Fibroblast of lung (primary cell): ENCODE measurements at regions not wholly inside any gene's neighbourhood (a gene's known extent, or its start where the extent isn't known, plus 50 kb on each side); places are given as distances from the start of the nearest gene placed in this dataset.
A peak's percentile ranks its signal among the peaks of the same experiment; 100 is the strongest.

Experiments
- DNase-seq, 2 donors: peaks; one replicate each; pipeline versions ENCODE4 v3.0.0 to v3.0.0-alpha.2; 2010; ENCODE audit warnings: low read depth in 2 of 2
- H2AFZ ChIP-seq: 2 replicates; pipeline ENCODE4 v1.5.1; 2012; ENCODE audit warnings: low read length, control low read depth, inconsistent platforms
- H3K27ac ChIP-seq: 2 replicates; pipeline ENCODE4 v1.5.1; 2011; ENCODE audit warnings: low read length, control low read depth; ENCODE audit not compliant: insufficient read depth
- H3K27me3 ChIP-seq: 2 replicates; pipeline ENCODE4 v1.5.1; 2011; ENCODE audit warnings: mild to moderate bottlenecking, low read length; ENCODE audit not compliant: control insufficient read depth, insufficient read depth
- H3K36me3 ChIP-seq: 2 replicates; pipeline ENCODE4 v1.5.1; 2011; ENCODE audit warnings: low read length; ENCODE audit not compliant: control insufficient read depth, insufficient read depth
- H3K4me1 ChIP-seq: 2 replicates; pipeline ENCODE4 v1.5.1; 2011; ENCODE audit warnings: low read length; ENCODE audit not compliant: control insufficient read depth, insufficient read depth; ENCODE audit errors: extremely low read depth
- H3K4me2 ChIP-seq: 2 replicates; pipeline ENCODE4 v1.5.1; 2011; ENCODE audit warnings: low read length, control low read depth; ENCODE audit not compliant: insufficient read depth; ENCODE audit errors: extremely low read depth
- H3K4me3 ChIP-seq, 4 experiments: fragments of 200-600 bp in 1 of 4; sonication (generic) in 1 of 4; replicated peaks in 1 of 4; 2 replicates each; pipeline ENCODE4 v1.5.1; 2011 to 2016; ENCODE audit warnings: low read length in 4 of 4, low read depth in 3 of 4, mild to moderate bottlenecking in 3 of 4, control low read depth in 2 of 4, inconsistent platforms in 1 of 4, mixed read lengths in 1 of 4; ENCODE audit not compliant: insufficient read depth in 1 of 4; ENCODE audit errors: control extremely low read depth in 1 of 4
- H3K79me2 ChIP-seq: 2 replicates; pipeline ENCODE4 v1.5.1; 2012; ENCODE audit warnings: mild to moderate bottlenecking, low read length, inconsistent platforms; ENCODE audit not compliant: control insufficient read depth, insufficient read depth
- H3K9ac ChIP-seq: 2 replicates; pipeline ENCODE4 v1.5.1; 2011; ENCODE audit warnings: mild to moderate bottlenecking, low read length, control low read depth; ENCODE audit not compliant: insufficient read depth
- H3K9me3 ChIP-seq: 2 replicates; pipeline ENCODE4 v1.5.1; 2012; ENCODE audit warnings: low read depth, low read length; ENCODE audit not compliant: control insufficient read depth, insufficient read depth
- H4K20me1 ChIP-seq: 2 replicates; pipeline ENCODE4 v1.5.1; 2011; ENCODE audit warnings: low read length; ENCODE audit not compliant: control insufficient read depth, insufficient read depth; ENCODE audit errors: extremely low read depth
- CTCF ChIP-seq, 2 donors: IDR thresholded peaks in 1 of 2; conservative IDR thresholded peaks in 1 of 2; 1 replicate in 1 of 2; 2 replicates in 1 of 2; pipeline ENCODE4 v1.5.1; 2011 to 2012; ENCODE audit warnings: low read length in 2 of 2, control low read depth in 1 of 2, inconsistent platforms in 1 of 2, low read depth in 1 of 2, mild to moderate bottlenecking in 1 of 2
- EZH2 ChIP-seq: IDR thresholded peaks from 2 replicates; pipeline ENCODE4 v1.5.1; 2012; ENCODE audit warnings: low read length, control low read depth, mild to moderate bottlenecking; ENCODE audit errors: missing control alignments

GRCh38 chr6:71387179-71387578 lies 98.6 kb downstream of the OGFRL1 start:
- Histone ChIP-seq H3K27ac (no peak overlapping the region), H3K9me3 (no peaks in the 10 kb centered on the region), H3K9ac (no peak overlapping the region), H3K4me2 (no peak overlapping the region), H3K4me3 (no peak overlapping the region), H4K20me1 (no peaks in the 10 kb centered on the region), H3K4me1 (peaks cover 2% of the 10 kb centered on the region), H3K27me3 (no peaks in the 10 kb centered on the region), H2AFZ (no peak overlapping the region), H3K79me2 (no peaks in the 10 kb centered on the region), H3K36me3 (no peaks in the 10 kb centered on the region)
- TF ChIP-seq EZH2 (no peak), CTCF (conservative IDR thresholded peaks at IDR 0.05 in 1 of 2, IDR thresholded peaks at IDR 0.05 in 1 of 2; ENCODE audit: low read depth in 1 of 2, low read length in 2 of 2) (no peak)
- peak; percentile 58 to 74 for DNase-seq

GRCh38 chr6:71388068-71388744 lies 99.6 kb downstream of the OGFRL1 start:
- no peak for DNase-seq
- Histone ChIP-seq H4K20me1 (no peaks in the 10 kb centered on the region), H3K36me3 (no peaks in the 10 kb centered on the region), H3K4me2 (no peak overlapping the region), H3K27me3 (no peaks in the 10 kb centered on the region), H3K79me2 (no peaks in the 10 kb centered on the region), H3K4me3 (no peak overlapping the region), H3K27ac (no peak overlapping the region), H3K9me3 (no peaks in the 10 kb centered on the region), H3K9ac (no peak overlapping the region), H2AFZ (no peak overlapping the region), H3K4me1 (peaks cover 7% of the 10 kb centered on the region)
- TF ChIP-seq CTCF (conservative IDR thresholded peaks at IDR 0.05 in 1 of 2, IDR thresholded peaks at IDR 0.05 in 1 of 2; ENCODE audit: low read depth in 1 of 2, low read length in 2 of 2) = no peak
- no peak for TF ChIP-seq EZH2

GRCh38 chr6:71388856-71389527 lies 100.4 kb downstream of the OGFRL1 start:
- no peaks in the 10 kb centered on the region for H3K36me3 ChIP-seq
- H3K4me2 ChIP-seq = no peak overlapping the region
- no peaks in the 10 kb centered on the region for H3K27me3 ChIP-seq
- peaks cover 11% of the 10 kb centered on the region for H3K4me1 ChIP-seq
- no peak for TF ChIP-seq EZH2
- no peak for TF ChIP-seq CTCF (conservative IDR thresholded peaks at IDR 0.05 in 1 of 2, IDR thresholded peaks at IDR 0.05 in 1 of 2; ENCODE audit: low read depth in 1 of 2, low read length in 2 of 2)
- no peak overlapping the region for H2AFZ ChIP-seq
- H3K9me3 ChIP-seq = no peaks in the 10 kb centered on the region
- H3K4me3 ChIP-seq = no peak overlapping the region
- H3K9ac ChIP-seq = no peak overlapping the region
- no peak overlapping the region for H3K27ac ChIP-seq
- H3K79me2 ChIP-seq = no peaks in the 10 kb centered on the region
- DNase-seq = peak in 1 of 2 donors; percentile 60
- H4K20me1 ChIP-seq = no peaks in the 10 kb centered on the region
